ENCODE measurements at regions not wholly inside any gene's neighbourhood (a gene's known extent, or its start where the extent isn't known, plus 50 kb on each side); places are given as distances from the start of the nearest gene placed in this dataset.
"Not testable (repeated sequence)": the region's sequence is repeated elsewhere in the genome, so short reads cannot be mapped to it uniquely, and the experiment has no call there.

DNA sequence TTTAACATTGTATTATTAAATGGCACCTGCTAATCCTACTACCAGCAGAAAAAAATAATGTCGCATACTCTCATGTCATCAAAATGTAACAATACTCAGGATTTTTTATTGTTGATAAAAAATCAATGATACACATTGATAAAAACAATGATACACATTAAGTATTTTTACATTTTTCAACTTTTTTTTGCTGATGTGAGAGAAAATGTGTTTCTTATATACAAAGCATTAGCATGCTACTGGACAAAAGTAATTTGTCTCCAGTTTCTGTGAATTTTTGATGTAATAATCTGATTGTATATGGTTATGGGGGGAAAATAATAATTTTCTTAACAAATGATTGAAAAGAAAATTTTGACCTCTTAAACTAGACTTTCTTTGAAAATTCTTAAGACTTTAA, 1256.6 kb upstream of the CNTN5 start:
- Histone ChIP-seq H3K36me3 (ENCODE audit: insufficient read depth, low read length) (no peaks in the 10 kb centered on the region), H3K4me1 (ENCODE audit: insufficient read depth, low read length) (no peaks in the 10 kb centered on the region; the same call in 1 of the 2 replicates), H3K9me3 (ENCODE audit: control insufficient read depth, insufficient read depth, low read length) (no peaks in the 10 kb centered on the region), H3K9ac (ENCODE audit: low read depth, low read length) (no peak overlapping the region)

DNA sequence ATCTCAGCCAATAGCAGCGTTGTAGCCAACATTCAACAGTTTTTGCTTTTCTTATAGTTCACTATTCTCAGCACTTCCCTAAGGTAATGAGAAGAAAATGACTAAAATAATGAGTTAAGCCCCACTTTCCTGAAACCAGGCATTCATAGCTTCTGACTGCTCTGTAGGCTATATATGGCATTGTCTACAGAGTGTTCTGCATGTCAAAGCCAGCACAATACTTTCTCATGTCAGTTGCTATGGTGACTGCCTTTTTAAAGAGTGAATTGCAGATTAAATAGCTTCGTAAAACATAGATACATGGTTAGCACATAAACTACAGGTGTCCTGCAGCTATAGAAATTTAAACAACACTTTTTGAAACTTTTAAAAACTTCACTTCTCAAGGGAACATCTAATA, 1256.1 kb upstream of the CNTN5 start:
- Histone ChIP-seq H3K9me3 (ENCODE audit: control insufficient read depth, insufficient read depth, low read length) (no peaks in the 10 kb centered on the region), H3K4me1 (ENCODE audit: insufficient read depth, low read length) (no peaks in the 10 kb centered on the region; the same call in 1 of the 2 replicates), H3K9ac (ENCODE audit: low read depth, low read length) (no peak overlapping the region), H3K36me3 (ENCODE audit: insufficient read depth, low read length) (no peaks in the 10 kb centered on the region)

DNA sequence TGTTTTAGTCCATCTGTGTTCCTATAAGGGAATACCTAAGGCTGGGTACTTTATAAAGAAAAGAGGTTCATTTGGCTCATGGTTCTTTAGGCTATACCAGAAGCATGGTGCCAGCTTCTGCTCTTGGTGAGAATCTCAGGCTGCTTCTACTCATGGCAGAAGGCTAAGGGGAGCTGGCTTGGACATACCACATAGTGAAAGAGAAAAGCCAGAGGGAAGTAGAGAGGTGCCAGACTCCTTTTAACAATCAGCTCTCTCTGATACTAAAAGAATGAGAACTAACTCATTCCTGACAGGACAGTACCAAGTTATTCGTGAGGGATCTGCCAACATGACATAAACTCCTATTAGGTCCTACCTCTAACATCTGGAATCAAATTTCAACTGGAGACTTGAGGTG, 1250.2 kb upstream of the CNTN5 start:
- H3K36me3 ChIP-seq (ENCODE audit: insufficient read depth, low read length), result no peaks in the 10 kb centered on the region
- no peaks in the 10 kb centered on the region for H3K9me3 ChIP-seq (ENCODE audit: control insufficient read depth, insufficient read depth, low read length)
- H3K9ac ChIP-seq (ENCODE audit: low read depth, low read length), result no peak overlapping the region
- no peaks in the 10 kb centered on the region for H3K4me1 ChIP-seq (ENCODE audit: insufficient read depth, low read length)

- H3K4me1 ChIP-seq (ENCODE audit: insufficient read depth, low read length), result no peaks in the 10 kb centered on the region
- no peaks in the 10 kb centered on the region for H3K9me3 ChIP-seq (ENCODE audit: control insufficient read depth, insufficient read depth, low read length)
- no peaks in the 10 kb centered on the region for H3K36me3 ChIP-seq (ENCODE audit: insufficient read depth, low read length)
- H3K9ac ChIP-seq (ENCODE audit: low read depth, low read length), result no peak overlapping the region
These were observed 1248.0 kb upstream of the CNTN5 start for GRCh38 chr11:97772705-97773104.

DNA sequence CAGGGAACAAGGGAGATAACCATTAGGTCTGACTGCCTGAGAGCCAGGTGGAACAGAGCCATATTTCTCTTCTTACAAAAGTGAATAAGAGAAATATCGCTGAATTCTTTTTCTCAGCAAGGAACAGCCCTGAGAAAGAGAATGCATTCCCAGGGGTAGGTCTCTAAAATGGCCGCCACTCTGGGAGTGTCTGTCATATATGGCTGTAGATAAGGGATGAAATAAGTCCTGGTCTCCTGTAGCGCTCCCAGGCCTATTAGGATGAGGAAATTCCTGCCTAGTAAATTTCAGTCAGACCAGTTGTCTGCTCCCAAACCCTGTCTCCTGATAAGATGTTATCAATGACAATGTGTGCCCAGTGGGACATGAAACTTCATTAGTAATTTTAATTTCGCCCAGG, 1236.4 kb upstream of the CNTN5 start:
- not testable (repeated sequence) for H3K9ac ChIP-seq (ENCODE audit: low read depth, low read length); H3K36me3 ChIP-seq (ENCODE audit: insufficient read depth, low read length); H3K9me3 ChIP-seq (ENCODE audit: control insufficient read depth, insufficient read depth, low read length); H3K4me1 ChIP-seq (ENCODE audit: insufficient read depth, low read length)

GRCh38 chr11:97786961-97787360, 1233.8 kb upstream of the CNTN5 start:
- Histone ChIP-seq H3K9ac (ENCODE audit: low read depth, low read length) (no peak overlapping the region), H3K36me3 (ENCODE audit: insufficient read depth, low read length) (no peaks in the 10 kb centered on the region), H3K4me1 (ENCODE audit: insufficient read depth, low read length) (no peaks in the 10 kb centered on the region), H3K9me3 (ENCODE audit: control insufficient read depth, insufficient read depth, low read length) (no peaks in the 10 kb centered on the region; the same call in 1 of the 2 replicates)

DNA sequence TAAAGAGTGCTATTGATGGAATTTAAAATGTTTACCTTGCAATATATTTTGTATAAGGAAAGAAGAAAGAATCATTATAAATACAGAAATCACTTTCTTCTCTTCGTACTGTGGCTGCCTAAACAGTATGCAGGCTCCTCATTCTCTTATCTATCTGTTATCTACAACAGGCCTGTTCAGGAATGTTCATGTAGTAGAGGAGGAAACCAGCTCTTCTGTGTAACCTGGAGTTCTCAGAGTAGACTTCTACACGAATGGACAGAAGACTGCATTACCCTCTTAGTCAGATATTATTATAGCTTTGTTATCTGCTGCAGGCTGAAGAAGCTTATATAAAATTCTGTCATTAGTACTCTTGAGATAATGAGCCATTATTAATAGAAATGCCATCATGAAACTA, 1225.9 kb upstream of the CNTN5 start:
- Histone ChIP-seq H3K9ac (ENCODE audit: low read depth, low read length) (no peak overlapping the region), H3K9me3 (ENCODE audit: control insufficient read depth, insufficient read depth, low read length) (no peaks in the 10 kb centered on the region), H3K4me1 (ENCODE audit: insufficient read depth, low read length) (no peaks in the 10 kb centered on the region), H3K36me3 (ENCODE audit: insufficient read depth, low read length) (no peaks in the 10 kb centered on the region)

GRCh38 chr11:97800891-97801290, 1219.9 kb upstream of the CNTN5 start:
- Histone ChIP-seq H3K4me1 (ENCODE audit: insufficient read depth, low read length) (no peaks in the 10 kb centered on the region), H3K9ac (ENCODE audit: low read depth, low read length) (no peak overlapping the region), H3K9me3 (ENCODE audit: control insufficient read depth, insufficient read depth, low read length) (no peaks in the 10 kb centered on the region), H3K36me3 (ENCODE audit: insufficient read depth, low read length) (no peaks in the 10 kb centered on the region)

DNA sequence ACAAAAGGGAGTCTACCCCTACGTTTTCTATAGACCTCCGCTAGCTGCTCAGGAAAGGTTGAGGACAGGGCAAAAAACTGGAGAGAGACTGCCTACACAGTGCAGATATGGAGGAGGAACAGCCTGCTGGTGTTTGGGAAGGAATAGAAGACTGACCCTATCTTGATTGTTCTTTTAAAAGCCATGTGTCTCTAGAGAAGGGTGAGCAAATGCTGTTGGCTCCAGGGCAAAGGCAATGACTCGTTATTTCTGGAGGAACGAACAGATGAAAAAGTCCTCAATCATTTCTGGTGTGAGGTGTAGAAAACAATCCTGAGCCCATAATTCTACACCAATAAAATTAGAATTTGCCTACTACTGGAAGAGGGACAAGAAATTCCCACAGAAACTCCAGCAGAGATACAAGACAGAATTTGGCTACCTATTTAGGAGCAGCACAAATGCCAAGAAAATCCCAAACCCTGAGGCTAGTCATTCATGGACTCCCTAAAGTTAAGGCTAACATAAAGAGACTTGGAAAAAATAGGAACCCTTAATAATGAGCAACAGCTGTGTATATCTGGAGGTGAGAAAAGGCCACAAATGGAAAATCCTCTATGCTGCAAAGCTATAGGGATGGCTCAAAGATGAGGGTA, 1206.3 kb upstream of the CNTN5 start:
- H3K4me1 ChIP-seq (ENCODE audit: insufficient read depth, low read length), result no peaks in the 10 kb centered on the region
- peaks cover 2% of the 10 kb centered on the region; the same call in 1 of the 2 replicates for H3K9me3 ChIP-seq (ENCODE audit: control insufficient read depth, insufficient read depth, low read length)
- no peak overlapping the region for H3K9ac ChIP-seq (ENCODE audit: low read depth, low read length)
- no peaks in the 10 kb centered on the region for H3K36me3 ChIP-seq (ENCODE audit: insufficient read depth, low read length)

- Histone ChIP-seq H3K4me1 (ENCODE audit: insufficient read depth, low read length) (no peaks in the 10 kb centered on the region), H3K9ac (ENCODE audit: low read depth, low read length) (no peak overlapping the region), H3K9me3 (ENCODE audit: control insufficient read depth, insufficient read depth, low read length) (no peaks in the 10 kb centered on the region), H3K36me3 (ENCODE audit: insufficient read depth, low read length) (no peaks in the 10 kb centered on the region)
These were observed 1205.1 kb upstream of the CNTN5 start for GRCh38 chr11:97815667-97816066.

DNA sequence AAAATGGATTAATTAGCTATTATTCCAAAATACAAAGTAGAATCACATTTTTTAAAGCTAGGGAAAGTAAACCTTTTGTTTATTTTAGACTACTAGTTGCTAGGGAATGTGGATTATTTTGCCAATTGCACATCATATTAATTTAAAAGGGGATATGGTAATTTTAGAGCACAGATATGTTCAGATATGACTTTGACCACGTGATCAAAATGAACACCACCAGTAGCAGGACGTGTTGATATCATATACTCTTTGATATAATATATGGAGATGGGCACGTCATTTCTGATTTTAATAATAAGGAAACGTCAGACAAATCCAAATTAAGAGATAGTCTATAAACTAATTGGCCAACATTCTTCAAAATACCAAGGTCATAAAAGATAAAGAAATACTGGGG, 1188.3 kb upstream of the CNTN5 start:
- Histone ChIP-seq H3K4me1 (ENCODE audit: insufficient read depth, low read length) (no peaks in the 10 kb centered on the region), H3K9ac (ENCODE audit: low read depth, low read length) (no peak overlapping the region), H3K36me3 (ENCODE audit: insufficient read depth, low read length) (no peaks in the 10 kb centered on the region), H3K9me3 (ENCODE audit: control insufficient read depth, insufficient read depth, low read length) (no peaks in the 10 kb centered on the region)

- no peaks in the 10 kb centered on the region for H3K9me3 ChIP-seq (ENCODE audit: control insufficient read depth, insufficient read depth, low read length)
- H3K9ac ChIP-seq (ENCODE audit: low read depth, low read length), result no peak overlapping the region
- no peaks in the 10 kb centered on the region for H3K36me3 ChIP-seq (ENCODE audit: insufficient read depth, low read length)
- H3K4me1 ChIP-seq (ENCODE audit: insufficient read depth, low read length), result no peaks in the 10 kb centered on the region
These were observed 1187.3 kb upstream of the CNTN5 start for GRCh38 chr11:97833412-97833811.

DNA sequence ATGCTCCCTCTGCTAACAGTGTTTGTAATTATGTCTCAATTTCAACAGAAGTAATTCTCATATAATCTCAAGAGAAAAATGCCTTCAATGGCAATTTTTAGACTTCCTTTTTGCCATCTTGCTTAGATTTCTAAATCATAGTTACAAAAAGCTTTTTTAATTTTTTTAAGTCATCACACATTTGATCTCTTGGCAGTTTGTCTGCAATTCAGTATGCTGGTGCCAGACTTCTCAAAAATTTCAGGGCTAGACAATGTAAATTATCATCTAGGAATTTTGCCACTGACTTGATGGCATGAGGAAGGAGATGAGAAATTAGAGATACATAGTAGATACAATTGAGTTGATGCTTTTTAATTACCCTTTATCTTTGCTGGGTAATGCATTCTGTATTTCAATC, 1176.7 kb upstream of the CNTN5 start:
- no peaks in the 10 kb centered on the region for H3K4me1 ChIP-seq (ENCODE audit: insufficient read depth, low read length)
- no peaks in the 10 kb centered on the region for H3K9me3 ChIP-seq (ENCODE audit: control insufficient read depth, insufficient read depth, low read length)
- H3K36me3 ChIP-seq (ENCODE audit: insufficient read depth, low read length), result no peaks in the 10 kb centered on the region
- no peak overlapping the region for H3K9ac ChIP-seq (ENCODE audit: low read depth, low read length)

DNA sequence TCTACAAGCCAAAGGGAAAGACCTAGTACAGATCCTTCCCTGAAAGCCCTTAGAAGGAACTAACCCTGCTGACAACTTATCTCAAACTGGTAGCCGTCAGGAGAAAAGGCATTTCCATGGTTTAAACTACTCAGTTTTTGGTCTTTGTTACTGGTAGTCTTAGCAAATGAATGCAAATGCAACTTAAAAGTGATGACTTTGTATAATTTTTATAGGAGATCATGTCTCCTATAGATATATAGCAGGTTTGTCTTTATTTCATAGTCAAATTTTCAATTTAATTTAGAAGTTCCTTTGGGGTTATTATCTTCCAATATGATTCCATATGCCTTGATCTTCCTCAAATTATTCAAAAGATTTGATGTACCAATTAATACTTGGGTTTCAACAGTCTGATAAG, 1173.0 kb upstream of the CNTN5 start:
- Histone ChIP-seq H3K9me3 (ENCODE audit: control insufficient read depth, insufficient read depth, low read length) (no peaks in the 10 kb centered on the region), H3K4me1 (ENCODE audit: insufficient read depth, low read length) (no peaks in the 10 kb centered on the region), H3K36me3 (ENCODE audit: insufficient read depth, low read length) (no peaks in the 10 kb centered on the region), H3K9ac (ENCODE audit: low read depth, low read length) (no peak overlapping the region)

DNA sequence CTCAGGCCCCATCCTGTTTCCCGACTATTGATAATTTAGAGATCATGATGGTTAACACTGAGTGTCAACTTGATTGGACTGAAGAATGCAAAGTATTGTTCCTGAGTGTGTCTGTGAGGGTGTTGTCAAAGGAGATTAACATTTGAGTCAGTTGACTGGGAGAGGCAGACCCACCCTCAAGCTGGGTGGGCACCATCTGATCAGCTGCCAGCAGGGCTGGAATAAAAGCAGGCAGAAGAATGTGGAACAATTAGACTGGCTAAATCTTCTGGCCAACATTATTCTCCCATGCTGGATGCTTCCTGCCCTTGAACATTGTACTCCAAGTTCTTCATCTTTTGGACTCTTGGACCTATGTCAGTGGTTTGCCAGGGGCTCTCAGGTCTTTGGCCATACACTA, 1170.0 kb upstream of the CNTN5 start:
- Histone ChIP-seq H3K36me3 (ENCODE audit: insufficient read depth, low read length) (no peaks in the 10 kb centered on the region), H3K9ac (ENCODE audit: low read depth, low read length) (no peak overlapping the region), H3K4me1 (ENCODE audit: insufficient read depth, low read length) (peaks cover 6% of the 10 kb centered on the region; the same call in 1 of the 2 replicates), H3K9me3 (ENCODE audit: control insufficient read depth, insufficient read depth, low read length) (no peaks in the 10 kb centered on the region)

DNA sequence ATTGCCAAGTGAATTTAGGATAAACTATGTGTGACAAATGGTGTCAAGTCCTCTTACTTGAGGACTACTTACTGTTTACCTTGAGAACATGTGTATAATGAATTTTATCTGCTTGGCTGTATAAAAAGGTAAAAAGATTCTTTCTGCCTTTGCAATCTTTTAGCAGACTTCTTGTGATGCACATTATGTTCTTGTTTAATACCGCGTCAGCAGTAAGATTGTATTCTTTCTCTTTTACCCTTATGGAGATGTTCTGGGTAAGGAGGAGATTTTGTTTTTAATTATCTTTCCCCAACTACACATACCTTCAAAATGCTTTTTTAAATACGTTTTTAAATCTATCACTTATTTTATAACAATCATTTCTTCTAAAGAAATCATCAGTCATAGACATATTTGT, 1166.4 kb upstream of the CNTN5 start:
- peaks cover 20% of the 10 kb centered on the region for H3K4me1 ChIP-seq (ENCODE audit: insufficient read depth, low read length)
- no peaks in the 10 kb centered on the region for H3K9me3 ChIP-seq (ENCODE audit: control insufficient read depth, insufficient read depth, low read length)
- H3K36me3 ChIP-seq (ENCODE audit: insufficient read depth, low read length), result no peaks in the 10 kb centered on the region
- no peak overlapping the region for H3K9ac ChIP-seq (ENCODE audit: low read depth, low read length)
